ENCODE measurements at regions not wholly inside any gene's neighbourhood (a gene's known extent, or its start where the extent isn't known, plus 50 kb on each side); places are given as distances from the start of the nearest gene placed in this dataset.

DNA sequence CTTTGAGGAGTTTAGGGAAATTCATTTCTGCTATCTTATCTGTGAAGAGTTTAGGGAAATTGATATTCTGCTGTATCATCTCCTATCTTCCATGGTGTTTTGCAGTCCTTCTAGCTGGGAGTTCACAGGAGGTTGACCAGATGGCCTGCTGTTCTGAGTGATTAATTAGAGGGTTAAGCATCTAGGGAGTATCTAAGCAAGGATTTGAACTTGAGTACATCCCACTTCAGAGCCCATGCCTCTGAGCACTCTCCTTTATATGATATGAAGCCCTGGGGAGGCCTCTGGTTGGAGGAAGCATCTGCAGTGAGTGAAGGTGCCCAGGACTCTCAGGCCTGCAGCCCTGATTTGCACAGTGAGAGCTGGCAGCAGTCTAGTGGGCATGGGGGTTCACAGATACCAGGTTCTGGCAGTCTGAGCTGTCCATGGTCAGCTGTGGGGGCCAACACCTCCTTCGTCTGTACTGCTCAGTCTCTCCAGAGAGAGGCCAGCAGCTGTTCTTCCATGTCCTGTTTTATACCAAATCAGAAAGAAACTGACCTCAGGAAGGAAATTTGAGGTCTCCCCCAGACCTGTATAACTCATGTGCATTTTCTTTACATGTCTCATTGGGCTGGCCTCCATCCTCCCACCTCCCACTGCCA lies 156.9 kb downstream of the PLCE1 start:
- TF ChIP-seq, protein P1, sequence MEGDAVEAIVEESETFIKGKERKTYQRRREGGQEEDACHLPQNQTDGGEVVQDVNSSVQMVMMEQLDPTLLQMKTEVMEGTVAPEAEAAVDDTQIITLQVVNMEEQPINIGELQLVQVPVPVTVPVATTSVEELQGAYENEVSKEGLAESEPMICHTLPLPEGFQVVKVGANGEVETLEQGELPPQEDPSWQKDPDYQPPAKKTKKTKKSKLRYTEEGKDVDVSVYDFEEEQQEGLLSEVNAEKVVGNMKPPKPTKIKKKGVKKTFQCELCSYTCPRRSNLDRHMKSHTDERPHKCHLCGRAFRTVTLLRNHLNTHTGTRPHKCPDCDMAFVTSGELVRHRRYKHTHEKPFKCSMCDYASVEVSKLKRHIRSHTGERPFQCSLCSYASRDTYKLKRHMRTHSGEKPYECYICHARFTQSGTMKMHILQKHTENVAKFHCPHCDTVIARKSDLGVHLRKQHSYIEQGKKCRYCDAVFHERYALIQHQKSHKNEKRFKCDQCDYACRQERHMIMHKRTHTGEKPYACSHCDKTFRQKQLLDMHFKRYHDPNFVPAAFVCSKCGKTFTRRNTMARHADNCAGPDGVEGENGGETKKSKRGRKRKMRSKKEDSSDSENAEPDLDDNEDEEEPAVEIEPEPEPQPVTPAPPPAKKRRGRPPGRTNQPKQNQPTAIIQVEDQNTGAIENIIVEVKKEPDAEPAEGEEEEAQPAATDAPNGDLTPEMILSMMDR (IDR thresholded peaks at IDR 0.05): no peak
- TF ChIP-seq RCOR1 (IDR thresholded peaks at IDR 0.05; ENCODE audit: low read depth, low read length) (no peak), ESRRA (IDR thresholded peaks at IDR 0.05; ENCODE audit: borderline replicate concordance, low read length) (no peak)
- TF ChIP-seq, protein P2, sequence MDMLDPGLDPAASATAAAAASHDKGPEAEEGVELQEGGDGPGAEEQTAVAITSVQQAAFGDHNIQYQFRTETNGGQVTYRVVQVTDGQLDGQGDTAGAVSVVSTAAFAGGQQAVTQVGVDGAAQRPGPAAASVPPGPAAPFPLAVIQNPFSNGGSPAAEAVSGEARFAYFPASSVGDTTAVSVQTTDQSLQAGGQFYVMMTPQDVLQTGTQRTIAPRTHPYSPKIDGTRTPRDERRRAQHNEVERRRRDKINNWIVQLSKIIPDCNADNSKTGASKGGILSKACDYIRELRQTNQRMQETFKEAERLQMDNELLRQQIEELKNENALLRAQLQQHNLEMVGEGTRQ (IDR thresholded peaks at IDR 0.05): no peak
- TF ChIP-seq, protein P3, sequence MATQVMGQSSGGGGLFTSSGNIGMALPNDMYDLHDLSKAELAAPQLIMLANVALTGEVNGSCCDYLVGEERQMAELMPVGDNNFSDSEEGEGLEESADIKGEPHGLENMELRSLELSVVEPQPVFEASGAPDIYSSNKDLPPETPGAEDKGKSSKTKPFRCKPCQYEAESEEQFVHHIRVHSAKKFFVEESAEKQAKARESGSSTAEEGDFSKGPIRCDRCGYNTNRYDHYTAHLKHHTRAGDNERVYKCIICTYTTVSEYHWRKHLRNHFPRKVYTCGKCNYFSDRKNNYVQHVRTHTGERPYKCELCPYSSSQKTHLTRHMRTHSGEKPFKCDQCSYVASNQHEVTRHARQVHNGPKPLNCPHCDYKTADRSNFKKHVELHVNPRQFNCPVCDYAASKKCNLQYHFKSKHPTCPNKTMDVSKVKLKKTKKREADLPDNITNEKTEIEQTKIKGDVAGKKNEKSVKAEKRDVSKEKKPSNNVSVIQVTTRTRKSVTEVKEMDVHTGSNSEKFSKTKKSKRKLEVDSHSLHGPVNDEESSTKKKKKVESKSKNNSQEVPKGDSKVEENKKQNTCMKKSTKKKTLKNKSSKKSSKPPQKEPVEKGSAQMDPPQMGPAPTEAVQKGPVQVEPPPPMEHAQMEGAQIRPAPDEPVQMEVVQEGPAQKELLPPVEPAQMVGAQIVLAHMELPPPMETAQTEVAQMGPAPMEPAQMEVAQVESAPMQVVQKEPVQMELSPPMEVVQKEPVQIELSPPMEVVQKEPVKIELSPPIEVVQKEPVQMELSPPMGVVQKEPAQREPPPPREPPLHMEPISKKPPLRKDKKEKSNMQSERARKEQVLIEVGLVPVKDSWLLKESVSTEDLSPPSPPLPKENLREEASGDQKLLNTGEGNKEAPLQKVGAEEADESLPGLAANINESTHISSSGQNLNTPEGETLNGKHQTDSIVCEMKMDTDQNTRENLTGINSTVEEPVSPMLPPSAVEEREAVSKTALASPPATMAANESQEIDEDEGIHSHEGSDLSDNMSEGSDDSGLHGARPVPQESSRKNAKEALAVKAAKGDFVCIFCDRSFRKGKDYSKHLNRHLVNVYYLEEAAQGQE (IDR thresholded peaks at IDR 0.05): no peak

All from A549 (cell line).